ENCODE measurements at regions not wholly inside any gene's neighbourhood (a gene's known extent, or its start where the extent isn't known, plus 50 kb on each side); places are given as distances from the start of the nearest gene placed in this dataset.

DNA sequence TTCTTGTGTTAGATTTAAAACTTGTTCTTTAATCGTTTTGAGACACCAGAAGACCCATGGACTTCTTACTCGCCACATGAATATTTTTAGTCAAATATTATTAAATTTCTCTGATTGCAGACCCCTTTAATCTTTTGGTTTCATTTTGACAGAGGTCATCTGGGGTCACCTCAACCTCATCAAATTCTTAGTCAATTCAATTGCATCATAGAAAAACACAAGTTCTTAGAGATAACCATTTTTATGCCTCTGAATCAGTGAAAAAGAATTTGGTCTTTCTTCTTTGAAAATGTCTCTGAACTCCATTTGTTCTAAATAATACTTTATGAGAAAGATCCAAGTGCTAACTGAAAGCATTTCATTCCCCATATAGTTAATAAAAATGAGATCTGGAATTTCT, 55.2 kb upstream of the CBLN4 start:
- no peak for DNase-seq (ENCODE audit: low read depth)

GRCh38 chr20:56069016-56069415, 63.7 kb upstream of the CBLN4 start:
- DNase-seq (ENCODE audit: low read depth) = no peak

GRCh38 chr20:56072165-56072564, 66.8 kb upstream of the CBLN4 start:
- no peak for DNase-seq (ENCODE audit: low read depth)

GRCh38 chr20:56088375-56088774, 83.1 kb upstream of the CBLN4 start:
- DNase-seq (ENCODE audit: low read depth) = no peak

DNA sequence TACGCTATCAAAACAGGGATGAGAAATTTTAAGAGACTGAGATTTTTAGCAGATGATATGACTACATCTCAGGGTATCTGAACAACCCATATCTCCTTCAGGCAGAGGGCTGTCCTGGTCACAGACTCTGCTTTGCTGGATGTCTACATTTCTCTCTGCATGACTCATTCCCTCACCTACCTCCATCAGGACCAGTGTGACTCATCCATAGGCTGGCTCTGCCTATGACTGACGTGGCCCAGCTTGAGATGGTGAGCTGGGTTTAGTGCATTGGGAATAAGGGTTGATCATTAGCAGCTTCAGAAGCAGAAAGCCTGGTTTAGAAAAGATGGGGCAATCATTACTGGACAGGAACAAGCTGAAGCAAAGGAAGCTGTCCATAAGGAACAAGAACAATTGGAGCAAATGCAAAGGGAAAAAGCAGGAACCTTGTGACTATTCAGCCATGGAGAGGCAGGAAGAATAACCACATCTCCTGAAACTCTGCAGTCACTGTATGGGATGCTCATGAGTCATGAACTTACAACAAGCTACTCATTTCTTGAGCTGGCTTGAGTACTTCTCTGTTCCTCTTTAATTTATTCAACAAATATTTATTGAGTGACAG, 86.4 kb upstream of the CBLN4 start:
- DNase-seq (ENCODE audit: low read depth) = no peak

GRCh38 chr20:56094228-56094627, 88.9 kb upstream of the CBLN4 start:
- no peak for DNase-seq (ENCODE audit: low read depth)

GRCh38 chr20:56098981-56099500, 93.7 kb upstream of the CBLN4 start:
- no peak for DNase-seq (ENCODE audit: low read depth)

GRCh38 chr20:56111961-56112730, 106.8 kb upstream of the CBLN4 start:
- DNase-seq (ENCODE audit: low read depth) = no peak

- no peak for DNase-seq (ENCODE audit: low read depth)
Observed at GRCh38 chr20:56117350-56117749, 112.0 kb upstream of the CBLN4 start.

GRCh38 chr20:56121850-56122249, 116.5 kb upstream of the CBLN4 start:
- no peak for DNase-seq (ENCODE audit: low read depth)

DNA sequence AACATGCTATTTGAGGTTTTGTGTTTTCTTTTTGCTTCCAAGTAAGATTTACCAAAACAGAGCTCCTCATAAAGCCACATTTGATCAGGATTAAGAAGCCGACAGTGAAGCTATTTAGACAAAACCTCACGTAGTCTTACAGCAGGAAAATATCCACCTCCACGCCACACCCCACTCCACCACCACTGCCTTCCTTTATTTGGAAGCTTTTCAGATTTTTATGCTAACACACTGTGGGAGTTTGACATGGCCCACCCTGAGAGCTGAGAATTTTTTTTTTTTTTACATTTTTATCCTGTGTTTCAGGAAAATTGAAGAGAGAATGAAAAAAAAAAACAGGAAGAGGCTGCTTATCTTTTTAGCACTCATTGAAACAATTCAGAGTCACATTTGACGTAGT, 104.8 kb upstream of the MC3R start:
- DNase-seq (ENCODE audit: low read depth) = no peak

GRCh38 chr20:56151834-56152233, 96.7 kb upstream of the MC3R start:
- DNase-seq (ENCODE audit: low read depth) = no peak

DNA sequence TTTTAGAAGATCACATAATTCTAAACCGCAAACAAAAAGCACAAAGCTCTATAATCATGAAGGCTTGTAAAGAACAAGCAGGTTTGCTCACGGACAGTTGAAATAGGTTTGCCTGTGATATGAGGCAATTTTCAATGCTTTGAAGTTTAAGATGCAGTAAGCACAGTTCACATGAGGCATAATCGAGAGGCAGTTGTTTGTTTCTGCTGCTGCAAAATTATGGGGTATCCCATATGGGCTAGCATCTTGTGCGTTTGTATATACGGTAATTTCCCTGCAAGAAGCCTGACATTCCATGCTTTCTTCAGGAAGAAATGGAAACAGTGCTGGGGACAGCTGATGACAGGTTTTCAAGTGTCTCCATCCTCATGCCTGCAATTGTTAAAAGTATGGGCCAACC, 94.6 kb upstream of the MC3R start:
- no peak for DNase-seq (ENCODE audit: low read depth)

GRCh38 chr20:56155625-56156024, 92.9 kb upstream of the MC3R start:
- no peak for DNase-seq (ENCODE audit: low read depth)

- no peak for DNase-seq (ENCODE audit: low read depth)
Observed at GRCh38 chr20:56157530-56158203, 90.9 kb upstream of the MC3R start.

DNA sequence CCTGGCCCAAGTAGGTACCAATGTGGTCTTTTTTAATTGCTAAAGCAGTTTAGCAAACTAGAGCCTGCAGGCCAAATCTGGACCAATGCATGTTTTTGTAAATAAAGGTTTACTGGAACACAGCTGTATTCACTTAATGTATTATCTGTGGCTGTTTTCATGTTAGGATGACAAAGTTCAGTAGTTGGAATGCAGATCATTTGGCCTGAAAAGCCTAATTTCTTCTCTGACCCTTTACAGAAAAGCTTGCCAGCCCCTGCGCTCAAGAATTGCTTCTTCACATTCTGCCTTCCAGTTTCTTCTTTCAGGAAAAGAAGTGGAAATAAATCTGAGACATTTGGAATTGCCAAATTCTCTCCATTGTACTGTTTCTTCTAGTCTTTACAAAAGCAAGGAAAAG, 90.0 kb upstream of the MC3R start:
- DNase-seq (ENCODE audit: low read depth) = no peak

- no peak for DNase-seq (ENCODE audit: low read depth)
Observed at GRCh38 chr20:56160956-56161355, 87.6 kb upstream of the MC3R start.

- DNase-seq (ENCODE audit: low read depth) = no peak
Observed at GRCh38 chr20:56163806-56164205, 84.7 kb upstream of the MC3R start.

DNA sequence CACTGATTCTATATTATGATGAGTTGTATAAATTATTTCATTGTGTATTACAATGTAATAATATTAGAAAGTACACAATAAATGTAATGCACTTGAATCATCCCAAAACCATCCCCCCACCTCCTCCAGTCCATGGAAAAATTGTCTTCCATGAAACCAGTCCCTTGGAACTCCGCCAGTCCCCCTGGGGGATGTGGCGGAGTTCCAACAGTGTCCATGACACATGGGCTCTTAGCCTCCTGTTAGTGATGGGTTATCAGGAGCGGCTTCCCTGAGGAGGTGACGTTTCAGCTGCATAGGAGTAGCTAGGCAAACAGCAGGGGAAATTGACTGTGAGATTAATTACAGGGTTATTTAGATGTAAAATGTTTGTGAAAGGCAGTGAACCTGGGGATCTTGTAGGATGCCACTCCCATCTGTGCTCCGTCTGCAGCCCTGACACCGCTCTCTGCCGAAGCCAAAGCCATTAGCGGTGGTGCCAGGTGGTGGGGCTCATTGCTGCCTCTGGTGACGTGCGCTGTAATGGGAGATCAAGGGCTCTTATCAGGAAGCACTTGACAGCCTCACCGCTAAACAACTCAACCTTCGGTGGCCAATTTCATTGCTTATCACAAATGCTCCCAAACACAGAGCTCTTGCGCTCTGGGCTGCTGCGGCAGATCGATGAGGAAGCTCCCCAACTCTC, 81.6 kb upstream of the MC3R start:
- DNase-seq (ENCODE audit: low read depth) = no peak

DNA sequence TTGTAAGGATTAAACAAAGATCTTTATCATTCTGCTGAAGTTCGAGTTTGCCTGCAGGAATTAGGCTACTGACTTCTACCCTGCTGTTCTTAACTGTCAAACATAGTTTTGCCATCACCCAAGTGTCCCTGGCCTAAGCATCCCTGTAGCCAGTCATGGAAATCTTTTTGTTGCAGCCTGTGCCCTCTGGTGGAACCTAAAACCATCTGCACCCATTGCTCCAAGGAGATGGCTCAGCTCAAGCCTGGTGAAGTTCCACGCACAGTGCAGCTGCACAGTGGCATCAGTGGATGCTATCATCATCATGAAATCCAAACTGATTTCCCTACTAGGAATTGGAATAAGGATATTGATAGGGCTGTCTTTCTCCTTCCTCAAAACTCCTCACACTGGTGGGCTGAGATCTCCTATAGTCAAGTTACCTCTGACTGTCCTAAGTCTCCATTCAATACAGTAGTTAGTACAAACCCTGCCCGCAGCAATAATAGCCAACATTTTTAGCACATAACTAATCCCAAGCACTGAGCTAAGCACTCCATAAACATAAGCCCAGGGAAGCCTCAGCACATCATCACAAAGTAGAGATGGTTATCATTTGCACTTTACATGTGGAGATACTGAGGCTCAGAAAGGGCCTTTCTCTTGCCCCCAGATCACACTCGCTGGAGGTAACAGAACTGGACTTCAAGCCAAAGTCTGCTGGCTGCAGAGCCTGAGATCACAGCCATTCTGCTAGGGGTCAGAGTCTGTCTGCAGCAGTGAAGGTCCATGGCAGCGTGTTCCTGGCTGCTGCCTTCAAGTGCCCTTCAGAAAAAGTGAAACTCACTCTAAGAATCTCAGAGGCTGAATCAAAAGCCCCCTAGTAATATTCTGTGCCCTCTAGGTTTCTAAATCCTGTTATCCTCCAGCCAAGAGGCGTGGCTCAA, 77.2 kb upstream of the MC3R start:
- DNase-seq (ENCODE audit: low read depth) = no peak

GRCh38 chr20:56173438-56173837, 75.1 kb upstream of the MC3R start:
- DNase-seq (ENCODE audit: low read depth) = no peak

Measured in myocyte (in vitro differentiated cells).